Activated T-cell treated with anti-CD3 and anti-CD28 coated beads for 24 hours (primary cell): ENCODE measurements at regions not wholly inside any gene's neighbourhood (a gene's known extent, or its start where the extent isn't known, plus 50 kb on each side); places are given as distances from the start of the nearest gene placed in this dataset.

Experiments used
- DNase-seq: peaks from one replicate; pipeline ENCODE4 v3.0.0-alpha.2; 2020; ENCODE audit warnings: low read depth

- DNase-seq, result no peak
Measured at GRCh38 chr5:112657804-112658203, 79.9 kb upstream of the APC start.

- DNase-seq, result no peak
Measured at GRCh38 chr5:112660359-112660758, 77.3 kb upstream of the APC start.

- DNase-seq, result no peak
Measured at GRCh38 chr5:112663146-112663545, 74.5 kb upstream of the APC start.

- DNase-seq, result no peak
Measured at GRCh38 chr5:112668016-112668415, 69.7 kb upstream of the APC start.

- no peak for DNase-seq
Measured at GRCh38 chr5:112668911-112669310, 68.8 kb upstream of the APC start.

GRCh38 chr5:112669328-112669963 lies 68.2 kb upstream of the APC start:
- no peak for DNase-seq

- no peak for DNase-seq
Measured at GRCh38 chr5:112671687-112672086, 66.0 kb upstream of the APC start.

GRCh38 chr5:112681481-112681908 lies 56.2 kb upstream of the APC start:
- DNase-seq, result no peak

- DNase-seq, result no peak
Measured at GRCh38 chr5:112682621-112683061, 55.0 kb upstream of the APC start.

- no peak for DNase-seq
Measured at GRCh38 chr5:112684121-112684520, 53.6 kb upstream of the APC start.

- DNase-seq, result no peak
Measured at GRCh38 chr5:112684737-112685136, 52.9 kb upstream of the APC start.

- DNase-seq, result no peak
Measured at GRCh38 chr5:112685386-112685785, 52.3 kb upstream of the APC start.

- DNase-seq, result no peak
Measured at GRCh38 chr5:112685931-112686330, 51.8 kb upstream of the APC start.

GRCh38 chr5:112686675-112687074 lies 51.0 kb upstream of the APC start:
- DNase-seq, result no peak

GRCh38 chr5:112687306-112687705 lies 50.4 kb upstream of the APC start:
- DNase-seq, result no peak
